OCI-LY7 (cell line): ENCODE measurements at regions not wholly inside any gene's neighbourhood (a gene's known extent, or its start where the extent isn't known, plus 50 kb on each side); places are given as distances from the start of the nearest gene placed in this dataset.

ENCODE experiments used
- BruUV-seq: library from RNA; stranded (reverse); fragments of 400-500 nt; replicated peaks from 2 replicates; lab custom pipeline; 2021; lab: Mats Ljungman, UMichigan
- CTCF ChIA-PET: fragments of 300-600 bp; sonication (Branson Sonifier 250); formaldehyde crosslinking; loops from one replicate; lab custom pipeline; 2022; ENCODE audit warnings: antibody characterized with exemption; ENCODE audit not compliant: unreplicated experiment; lab: Charles Lee
- POLR2A ChIA-PET: fragments of 300-600 bp; sonication (Branson Sonifier 250); formaldehyde crosslinking; loops from one replicate; lab custom pipeline; 2022; ENCODE audit warnings: antibody characterized with exemption; lab: Charles Lee
- DNase-seq: peaks from one replicate; pipeline ENCODE4 v3.0.0-alpha.2; 2015; ENCODE audit warnings: low spot score
- H2AFZ ChIP-seq: fragments of 200-600 bp; sonication (generic), shearing (Covaris generic); 2 replicates; pipeline ENCODE4 v1.6.1; 2014; ENCODE audit warnings: mild to moderate bottlenecking, antibody characterized with exemption, low read length, moderate library complexity
- H3K27ac ChIP-seq: fragments of 200-600 bp; sonication (generic); 2 replicates; pipeline ENCODE4 v1.5.1; 2014; ENCODE audit warnings: mixed run types, low read depth, mild to moderate bottlenecking, moderate library complexity, low read length, inconsistent platforms; ENCODE audit not compliant: poor library complexity, severe bottlenecking
- H3K36me3 ChIP-seq: fragments of 200-600 bp; sonication (generic); 2 replicates; pipeline ENCODE4 v1.6.1; 2014; ENCODE audit warnings: mild to moderate bottlenecking, antibody characterized with exemption, low read length, moderate library complexity, mixed read lengths; ENCODE audit not compliant: insufficient read depth
- H3K4me1 ChIP-seq: fragments of 200-600 bp; sonication (generic); 2 replicates; pipeline ENCODE4 v1.5.1; 2014; ENCODE audit warnings: mild to moderate bottlenecking, low read length; ENCODE audit not compliant: insufficient read depth, poor library complexity, severe bottlenecking
- H3K4me2 ChIP-seq: fragments of 200-600 bp; sonication (generic); 2 replicates; pipeline ENCODE4 v1.6.1; 2014; ENCODE audit warnings: mild to moderate bottlenecking, low read length
- H3K4me3 ChIP-seq: fragments of 200-600 bp; sonication (generic); 2 replicates; pipeline ENCODE4 v1.5.1; 2014; ENCODE audit warnings: mild to moderate bottlenecking, low read depth, low read length; ENCODE audit not compliant: poor library complexity, severe bottlenecking
- H3K79me2 ChIP-seq: fragments of 200-600 bp; sonication (generic); 2 replicates; pipeline ENCODE4 v1.6.1; 2016; ENCODE audit warnings: low read depth, mild to moderate bottlenecking, low read length, moderate library complexity, mixed read lengths; ENCODE audit not compliant: insufficient read depth
- H3K9me2 ChIP-seq: fragments of 200-600 bp; sonication (generic); 2 replicates; pipeline ENCODE4 v1.6.1; 2016; ENCODE audit warnings: mild to moderate bottlenecking, low read length, mixed read lengths; ENCODE audit not compliant: insufficient read depth
- H3K9me3 ChIP-seq: fragments of 200-600 bp; sonication (generic); 2 replicates; pipeline ENCODE4 v1.6.1; 2014; ENCODE audit warnings: mild to moderate bottlenecking, mixed run types, low read length, mixed read lengths
- H4K20me1 ChIP-seq: fragments of 200-600 bp; sonication (generic); 2 replicates; pipeline ENCODE4 v1.6.1; 2014; ENCODE audit warnings: mild to moderate bottlenecking, antibody characterized with exemption, low read length, moderate library complexity, mixed read lengths; ENCODE audit not compliant: insufficient read depth
- CTCF ChIP-seq: fragments of 200-600 bp; sonication (generic); conservative IDR thresholded peaks from 2 replicates; pipeline ENCODE4 v1.5.1; 2014; ENCODE audit warnings: mild to moderate bottlenecking, antibody characterized with exemption, low read length, moderate library complexity, mixed read lengths
- EZH2phosphoT487 ChIP-seq: fragments of 200-600 bp; sonication (generic); IDR thresholded peaks from 2 replicates; pipeline ENCODE4 v1.6.1; 2018; ENCODE audit warnings: low read depth, borderline replicate concordance, mild to moderate bottlenecking, mixed run types, antibody characterized with exemption, low read length, moderate library complexity, mixed read lengths
- intact Hi-C: fragments of 100-400 bp; cut with micrococcal nuclease; formaldehyde crosslinking; loops from one replicate; pipeline ENCODE4 v1.10.0; 2022; ENCODE audit not compliant: unreplicated experiment

GRCh38 chr12:116338064-116338846, 60.8 kb upstream of the MED13L start:
- no peak for DNase-seq
- H3K4me2 ChIP-seq = no peak overlapping the region
- H3K79me2 ChIP-seq = no peaks in the 10 kb centered on the region
- no peaks in the 10 kb centered on the region for H3K36me3 ChIP-seq
- TF ChIP-seq CTCF (no peak), EZH2phosphoT487 (no peak)
- no peaks in the 10 kb centered on the region for H3K4me1 ChIP-seq
- no peaks in the 10 kb centered on the region for H3K9me3 ChIP-seq
- H3K4me3 ChIP-seq = no peak overlapping the region
- no peak overlapping the region for H2AFZ ChIP-seq
- ChIA-PET POLR2A (interaction anchor here (0.7 kb wide), 1 partner anchor 323 kb away, joined by 4 read pairs; no protein-coding TSS in a partner anchor), CTCF (no interaction called here)
- intact Hi-C loops = loop anchor here (10.0 kb wide), 1 partner anchor 257 kb away; no protein-coding TSS in a partner anchor
- no TSS peak for BruUV-seq
- no peak overlapping the region for H3K27ac ChIP-seq
- H3K9me2 ChIP-seq = no peaks in the 10 kb centered on the region
- H4K20me1 ChIP-seq = no peaks in the 10 kb centered on the region

DNA sequence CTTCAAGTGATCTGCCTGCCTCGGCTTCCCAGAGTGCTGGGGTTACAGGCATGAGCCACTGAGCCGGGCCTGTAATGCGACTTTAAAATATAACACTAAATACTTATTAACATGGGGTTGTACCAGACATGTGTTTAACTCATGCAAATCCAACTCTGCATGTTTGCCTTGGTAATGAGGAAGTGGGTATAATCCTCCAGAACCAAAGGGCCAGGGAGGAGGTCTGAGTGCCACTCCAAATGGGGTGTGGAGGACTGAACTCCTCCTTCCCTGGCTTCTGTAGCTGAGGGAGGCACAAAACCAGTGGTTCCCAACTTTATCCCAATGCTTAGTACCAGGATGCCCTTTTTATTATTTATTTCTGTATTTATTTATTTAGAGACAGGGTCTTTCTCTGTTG, 61.6 kb upstream of the MED13L start:
- Histone ChIP-seq H3K9me3 (no peaks in the 10 kb centered on the region), H3K4me3 (no peak overlapping the region), H4K20me1 (no peaks in the 10 kb centered on the region), H3K4me1 (no peaks in the 10 kb centered on the region), H3K36me3 (no peaks in the 10 kb centered on the region), H2AFZ (no peak overlapping the region), H3K9me2 (no peaks in the 10 kb centered on the region), H3K4me2 (no peak overlapping the region), H3K79me2 (no peaks in the 10 kb centered on the region), H3K27ac (no peak overlapping the region)
- intact Hi-C loops = loop anchor here (10.0 kb wide), 1 partner anchor 256 kb away; no protein-coding TSS in a partner anchor
- CTCF ChIA-PET = no interaction called here
- no TSS peak for BruUV-seq
- POLR2A ChIA-PET = no interaction called here
- DNase-seq = no peak
- TF ChIP-seq EZH2phosphoT487 = no peak

GRCh38 chr12:116339800-116340371, 62.4 kb upstream of the MED13L start:
- no peak for DNase-seq
- ChIA-PET POLR2A (no interaction called here), CTCF (no interaction called here)
- H3K4me1 ChIP-seq = no peaks in the 10 kb centered on the region
- H3K27ac ChIP-seq = no peak overlapping the region
- no peak overlapping the region for H3K4me2 ChIP-seq
- no peak overlapping the region for H3K4me3 ChIP-seq
- no peaks in the 10 kb centered on the region for H3K9me3 ChIP-seq
- TF ChIP-seq EZH2phosphoT487 (no peak), CTCF (no peak)
- intact Hi-C loops = loop anchor here (10.0 kb wide), 1 partner anchor 255 kb away; no protein-coding TSS in a partner anchor
- H3K79me2 ChIP-seq = no peaks in the 10 kb centered on the region
- no peak overlapping the region for H2AFZ ChIP-seq
- H4K20me1 ChIP-seq = no peaks in the 10 kb centered on the region
- H3K9me2 ChIP-seq = no peaks in the 10 kb centered on the region
- BruUV-seq = no TSS peak
- no peaks in the 10 kb centered on the region for H3K36me3 ChIP-seq
